GM23338 (cell line): ENCODE measurements at regions not wholly inside any gene's neighbourhood (a gene's known extent, or its start where the extent isn't known, plus 50 kb on each side); places are given as distances from the start of the nearest gene placed in this dataset.
"Not testable (repeated sequence)": the region's sequence is repeated elsewhere in the genome, so short reads cannot be mapped to it uniquely, and the experiment has no call there.

Experiments used
- ATAC-seq: fragments of 200-7000 bp; cut with Tn5 transposase; 3 replicates; pipeline ENCODE4 v1.9.1; 2020
- DNase-seq: peaks from one replicate; pipeline ENCODE4 v3.0.0-alpha.2; 2015; ENCODE audit warnings: low spot score
- H2AFZ ChIP-seq: fragments of 200-600 bp; sonication (generic); 2 replicates; pipeline ENCODE4 v1.8.0; 2016; ENCODE audit warnings: antibody characterized with exemption, mild to moderate bottlenecking, moderate library complexity
- H3F3A ChIP-seq: fragments of 200-600 bp; sonication (generic); replicated peaks from 2 replicates; pipeline ENCODE4 v1.8.0; 2017; ENCODE audit warnings: antibody characterized with exemption, mixed run types, low read depth
- H3K27ac ChIP-seq: fragments of 200-600 bp; sonication (generic); 2 replicates; pipeline ENCODE4 v1.6.1; 2016; ENCODE audit warnings: low read depth
- H3K27me3 ChIP-seq: fragments of 200-600 bp; sonication (generic); 2 replicates; pipeline ENCODE4 v1.8.0; 2016; ENCODE audit warnings: mild to moderate bottlenecking, mixed run types, moderate library complexity; ENCODE audit not compliant: insufficient read depth
- H3K36me3 ChIP-seq: fragments of 200-600 bp; sonication (generic); 2 replicates; pipeline ENCODE4 v1.8.0; 2016; ENCODE audit warnings: mild to moderate bottlenecking; ENCODE audit not compliant: insufficient read depth
- H3K4me1 ChIP-seq: fragments of 200-600 bp; sonication (generic); 2 replicates; pipeline ENCODE4 v1.8.0; 2016; ENCODE audit warnings: mild to moderate bottlenecking, moderate library complexity; ENCODE audit not compliant: insufficient read depth
- H3K4me2 ChIP-seq: fragments of 200-600 bp; sonication (generic); 2 replicates; pipeline ENCODE4 v1.7.1; 2017; ENCODE audit warnings: mixed run types
- H3K4me3 ChIP-seq: fragments of 200-600 bp; sonication (generic); 2 replicates; pipeline ENCODE4 v1.6.1; 2016; ENCODE audit warnings: mixed run types
- H3K79me2 ChIP-seq: fragments of 200-600 bp; sonication (generic); replicated peaks from 2 replicates; pipeline ENCODE4 v1.8.0; 2017; ENCODE audit warnings: mild to moderate bottlenecking; ENCODE audit not compliant: insufficient read depth
- H3K9me2 ChIP-seq: fragments of 200-600 bp; sonication (generic); 2 replicates; pipeline ENCODE4 v1.8.0; 2017; ENCODE audit not compliant: insufficient read depth
- H4K20me1 ChIP-seq: fragments of 200-600 bp; sonication (generic); replicated peaks from 2 replicates; pipeline ENCODE4 v1.8.0; 2017; ENCODE audit warnings: mild to moderate bottlenecking; ENCODE audit not compliant: insufficient read depth
- H3K27ac Mint-ChIP-seq: 2 replicates; pipeline ENCODE4 v1.8.0; 2020; ENCODE audit warnings: inconsistent platforms, mild to moderate bottlenecking, moderate library complexity, mixed read lengths
- H3K27me3 Mint-ChIP-seq: 3 replicates; pipeline ENCODE4 v1.8.0; 2022; ENCODE audit warnings: low read depth, mild to moderate bottlenecking, moderate library complexity, mixed read lengths, inconsistent platforms; ENCODE audit not compliant: insufficient read depth, poor library complexity
- H3K36me3 Mint-ChIP-seq: 3 replicates; pipeline ENCODE4 v1.8.0; 2021; ENCODE audit warnings: low read depth, mild to moderate bottlenecking, inconsistent platforms, moderate library complexity, mixed read lengths
- H3K4me1 Mint-ChIP-seq: 3 replicates; pipeline ENCODE4 v1.8.0; 2020; ENCODE audit warnings: mild to moderate bottlenecking, inconsistent platforms, mixed read lengths
- H3K4me3 Mint-ChIP-seq: 3 replicates; pipeline ENCODE4 v1.8.0; 2021; ENCODE audit warnings: moderate library complexity, mild to moderate bottlenecking, inconsistent platforms, mixed read lengths
- H3K9me3 Mint-ChIP-seq: 3 replicates; pipeline ENCODE4 v1.8.0; 2020; ENCODE audit warnings: moderate library complexity, mild to moderate bottlenecking, inconsistent platforms, mixed read lengths
- CREB1 ChIP-seq: fragments of 250-450 bp; sonication (Bioruptor Pico); IDR thresholded peaks from 2 replicates; pipeline ENCODE4 v1.5.0; 2020; ENCODE audit warnings: low read depth, mild to moderate bottlenecking, moderate library complexity
- CTCF ChIP-seq, 2 experiments: fragments of 200-600 bp in 1 of 2; sonication (generic) in 1 of 2; conservative IDR thresholded peaks; 2 replicates each; pipeline versions ENCODE4 v1.5.1 to v1.6.1; 2016 to 2017; ENCODE audit warnings: antibody characterized with exemption in 2 of 2, low read depth in 2 of 2, mild to moderate bottlenecking in 2 of 2, moderate library complexity in 1 of 2
- ETS1 ChIP-seq: IDR thresholded peaks from 2 replicates; pipeline ENCODE4 v1.6.1; 2016; ENCODE audit warnings: antibody characterized with exemption
- EZH2 ChIP-seq: fragments of 200-600 bp; sonication (generic); IDR thresholded peaks from one replicate; pipeline ENCODE4 v1.8.0; 2017; ENCODE audit warnings: antibody characterized with exemption, mild to moderate bottlenecking, low read depth; ENCODE audit not compliant: unreplicated experiment
- EZH2phosphoT487 ChIP-seq: fragments of 200-600 bp; sonication (generic); IDR thresholded peaks from one replicate; pipeline ENCODE4 v1.8.1; 2018; ENCODE audit warnings: antibody characterized with exemption; ENCODE audit not compliant: unreplicated experiment
- JUNB ChIP-seq: IDR thresholded peaks from one replicate; pipeline ENCODE4 v1.6.1; 2016; ENCODE audit warnings: antibody characterized with exemption; ENCODE audit not compliant: unreplicated experiment
- NANOG ChIP-seq: IDR thresholded peaks from 2 replicates; pipeline ENCODE4 v1.6.1; 2016; ENCODE audit warnings: antibody characterized with exemption, borderline replicate concordance
- POLR2AphosphoS5 ChIP-seq: IDR thresholded peaks from 2 replicates; pipeline ENCODE4 v1.6.1; 2016; ENCODE audit warnings: antibody characterized with exemption, low read depth
- REST ChIP-seq: IDR thresholded peaks from one replicate; pipeline ENCODE4 v1.6.1; 2018; ENCODE audit warnings: antibody characterized with exemption; ENCODE audit not compliant: unreplicated experiment
- ZNF331 ChIP-seq: fragments of 250-450 bp; sonication (Bioruptor Pico); IDR thresholded peaks from 2 replicates; pipeline ENCODE4 v1.5.0; 2020; ENCODE audit warnings: low read depth, mild to moderate bottlenecking, moderate library complexity

GRCh38 chr3:26312816-26313215 lies 309.8 kb upstream of the LRRC3B start:
- H3K4me1 ChIP-seq = peaks cover 10% of the 10 kb centered on the region; the same call in 1 of the 2 replicates
- Mint-ChIP-seq H3K36me3 (peaks cover 29% of the 10 kb centered on the region), H3K4me1 (peaks cover 10% of the 10 kb centered on the region), H3K9me3 (peaks cover 34% of the 10 kb centered on the region), H3K27ac (no peak overlapping the region), H3K4me3 (no peak overlapping the region), H3K27me3 (peaks cover 3% of the 10 kb centered on the region)
- no peak overlapping the region for H3K27ac ChIP-seq
- H3K36me3 ChIP-seq = peaks cover 6% of the 10 kb centered on the region; the same call in 1 of the 2 replicates
- DNase-seq (no peak), ATAC-seq (no peak)
- no peaks in the 10 kb centered on the region for H3K9me2 ChIP-seq
- no peak for TF ChIP-seq ZNF331
- no peak for TF ChIP-seq CTCF (conservative IDR thresholded peaks at IDR 0.05; ENCODE audit: low read depth in 2 of 2)
- no peak for TF ChIP-seq ETS1
- TF ChIP-seq EZH2 = no peak
- no peak for TF ChIP-seq EZH2phosphoT487
- TF ChIP-seq REST = no peak
- no peak for TF ChIP-seq CREB1 (CRISPR knock-in tag)
- no peak for TF ChIP-seq JUNB
- no peak for TF ChIP-seq POLR2AphosphoS5
- no peaks in the 10 kb centered on the region for H4K20me1 ChIP-seq
- no peaks in the 10 kb centered on the region for H3K79me2 ChIP-seq
- no peak overlapping the region for H3K4me2 ChIP-seq
- no peak overlapping the region for H3K4me3 ChIP-seq
- H3K27me3 ChIP-seq = no peaks in the 10 kb centered on the region
- H3F3A ChIP-seq = no peaks in the 10 kb centered on the region
- no peak overlapping the region for H2AFZ ChIP-seq

GRCh38 chr3:26316472-26316871 lies 306.1 kb upstream of the LRRC3B start:
- ATAC-seq (no peak), DNase-seq (no peak)
- H3F3A ChIP-seq = no peaks in the 10 kb centered on the region
- H3K27ac ChIP-seq = no peak overlapping the region
- no peak overlapping the region for H3K4me2 ChIP-seq
- no peaks in the 10 kb centered on the region for H3K36me3 ChIP-seq
- no peaks in the 10 kb centered on the region for H3K79me2 ChIP-seq
- TF ChIP-seq EZH2phosphoT487 (no peak), CREB1 (CRISPR knock-in tag) (no peak), NANOG (no peak)
- Mint-ChIP-seq H3K4me3 (no peak overlapping the region), H3K9me3 (peaks cover 20% of the 10 kb centered on the region; the same call in 2 of the 3 replicates), H3K36me3 (peaks cover 6% of the 10 kb centered on the region; the same call in 1 of the 3 replicates), H3K27ac (no peak overlapping the region), H3K4me1 (no peaks in the 10 kb centered on the region), H3K27me3 (no peaks in the 10 kb centered on the region)
- no peaks in the 10 kb centered on the region for H4K20me1 ChIP-seq
- H3K4me1 ChIP-seq = no peaks in the 10 kb centered on the region
- no peaks in the 10 kb centered on the region for H3K9me2 ChIP-seq
- H2AFZ ChIP-seq = no peak overlapping the region
- H3K4me3 ChIP-seq = no peak overlapping the region
- no peaks in the 10 kb centered on the region for H3K27me3 ChIP-seq

GRCh38 chr3:26323741-26324140 lies 298.8 kb upstream of the LRRC3B start:
- H3K27ac ChIP-seq, H3K27ac Mint-ChIP-seq, H4K20me1 ChIP-seq, H3K36me3 Mint-ChIP-seq, H3K4me2 ChIP-seq, H2AFZ ChIP-seq, H3K4me3 Mint-ChIP-seq, H3K79me2 ChIP-seq, H3K4me3 ChIP-seq, H3K36me3 ChIP-seq, H3K27me3 Mint-ChIP-seq, H3F3A ChIP-seq, H3K4me1 Mint-ChIP-seq, H3K4me1 ChIP-seq, H3K27me3 ChIP-seq, ATAC-seq: not testable (repeated sequence)
- peak; percentile 4 for DNase-seq
- H3K9me2 ChIP-seq = peaks cover 16% of the 10 kb centered on the region; the same call in 1 of the 2 replicates
- H3K9me3 Mint-ChIP-seq = peaks cover 14% of the 10 kb centered on the region
